Ascending aorta (tissue), 2 donors: ENCODE measurements at regions not wholly inside any gene's neighbourhood (a gene's known extent, or its start where the extent isn't known, plus 50 kb on each side); places are given as distances from the start of the nearest gene placed in this dataset.

Source experiments
- DNase-seq, 2 donors: peaks; one replicate each; pipeline ENCODE4 v3.0.0-alpha.2; 2019; ENCODE audit warnings: low spot score in 2 of 2
- H3K27ac ChIP-seq, 2 donors: fragments of 200-600 bp; sonication (generic); one replicate each; pipeline ENCODE4 v1.5.1; 2016 to 2017; ENCODE audit warnings: mild to moderate bottlenecking in 1 of 2
- H3K27me3 ChIP-seq: fragments of 200-600 bp; sonication (generic); one replicate; pipeline ENCODE4 v1.5.1; 2017
- H3K36me3 ChIP-seq, 2 donors: fragments of 200-600 bp; sonication (generic); one replicate each; pipeline ENCODE4 v1.5.1; 2016
- H3K4me1 ChIP-seq, 2 donors: fragments of 200-600 bp; sonication (generic); one replicate each; pipeline ENCODE4 v1.5.1; 2016 to 2017; ENCODE audit warnings: mild to moderate bottlenecking in 1 of 2
- H3K4me3 ChIP-seq, 2 donors: fragments of 200-600 bp; sonication (generic); one replicate each; pipeline ENCODE4 v1.5.1; 2016 to 2017; ENCODE audit warnings: mild to moderate bottlenecking in 1 of 2
- H3K9me3 ChIP-seq, 2 donors: fragments of 200-600 bp; sonication (generic); one replicate each; pipeline ENCODE4 v1.5.1; 2016
- CTCF ChIP-seq, 3 experiments: fragments of 200-600 bp in 2 of 3; fragments of 450-650 bp in 1 of 3; sonication (generic) in 2 of 3; IDR thresholded peaks; one replicate each; pipeline ENCODE4 v1.5.1; 2016 to 2019; ENCODE audit warnings: antibody characterized with exemption in 3 of 3, mild to moderate bottlenecking in 1 of 3, moderate library complexity in 1 of 3
- intact Hi-C: fragments of 100-400 bp; cut with DNase I; formaldehyde crosslinking; loops from one replicate; pipeline ENCODE4 v1.15.1; 2023

GRCh38 chr6:163974322-163974721 lies 559.8 kb downstream of the QKI start:
- no peaks in the 10 kb centered on the region for H3K4me1 ChIP-seq
- TF ChIP-seq CTCF (IDR thresholded peaks at IDR 0.05) = no peak
- no peak for DNase-seq
- intact Hi-C loops = no loop called here
- no peak overlapping the region for H3K4me3 ChIP-seq
- no peaks in the 10 kb centered on the region for H3K36me3 ChIP-seq
- H3K27me3 ChIP-seq = no peaks in the 10 kb centered on the region
- peaks cover 0 to 5% of the 10 kb centered on the region in 2 donors for H3K9me3 ChIP-seq
- H3K27ac ChIP-seq = no peak overlapping the region

- H3K36me3 ChIP-seq = no peaks in the 10 kb centered on the region
- no peak for TF ChIP-seq CTCF (IDR thresholded peaks at IDR 0.05)
Measured at GRCh38 chr6:163971841-163972838, 557.6 kb downstream of the QKI start.

GRCh38 chr6:163970846-163971564 lies 556.5 kb downstream of the QKI start:
- H3K36me3 ChIP-seq = no peaks in the 10 kb centered on the region
- no peak for DNase-seq
- H3K27ac ChIP-seq = no peak overlapping the region
- peaks cover 0 to 5% of the 10 kb centered on the region in 2 donors for H3K9me3 ChIP-seq
- no peaks in the 10 kb centered on the region for H3K4me1 ChIP-seq
- H3K27me3 ChIP-seq = no peaks in the 10 kb centered on the region
- no peak for TF ChIP-seq CTCF (IDR thresholded peaks at IDR 0.05)
- H3K4me3 ChIP-seq = no peak overlapping the region
- intact Hi-C loops = no loop called here

More at GRCh38 chr6:163971841-163972838, 557.6 kb downstream of the QKI start:
- no peaks in the 10 kb centered on the region for H3K4me1 ChIP-seq
- peaks cover 0 to 5% of the 10 kb centered on the region in 2 donors for H3K9me3 ChIP-seq
- no peak overlapping the region for H3K4me3 ChIP-seq
- H3K27me3 ChIP-seq = no peaks in the 10 kb centered on the region
- no peak for DNase-seq
- no peak overlapping the region for H3K27ac ChIP-seq
- intact Hi-C loops = no loop called here

- Histone ChIP-seq H3K9me3 (no peaks in the 10 kb centered on the region), H3K4me1 (no peaks in the 10 kb centered on the region), H3K27me3 (no peaks in the 10 kb centered on the region), H3K36me3 (no peaks in the 10 kb centered on the region), H3K4me3 (no peak overlapping the region), H3K27ac (no peak overlapping the region)
- TF ChIP-seq CTCF (IDR thresholded peaks at IDR 0.05) = no peak
- no peak for DNase-seq
- intact Hi-C loops = no loop called here
Measured at GRCh38 chr6:163965426-163966348, 551.2 kb downstream of the QKI start.

GRCh38 chr6:163964789-163965188 lies 550.3 kb downstream of the QKI start:
- Histone ChIP-seq H3K4me3 (no peak overlapping the region), H3K27ac (no peak overlapping the region), H3K4me1 (no peaks in the 10 kb centered on the region), H3K9me3 (no peaks in the 10 kb centered on the region), H3K27me3 (no peaks in the 10 kb centered on the region), H3K36me3 (no peaks in the 10 kb centered on the region)
- DNase-seq = no peak
- intact Hi-C loops = no loop called here
- no peak for TF ChIP-seq CTCF (IDR thresholded peaks at IDR 0.05)
